ENCODE measurements at regions not wholly inside any gene's neighbourhood (a gene's known extent, or its start where the extent isn't known, plus 50 kb on each side); places are given as distances from the start of the nearest gene placed in this dataset.

DNA sequence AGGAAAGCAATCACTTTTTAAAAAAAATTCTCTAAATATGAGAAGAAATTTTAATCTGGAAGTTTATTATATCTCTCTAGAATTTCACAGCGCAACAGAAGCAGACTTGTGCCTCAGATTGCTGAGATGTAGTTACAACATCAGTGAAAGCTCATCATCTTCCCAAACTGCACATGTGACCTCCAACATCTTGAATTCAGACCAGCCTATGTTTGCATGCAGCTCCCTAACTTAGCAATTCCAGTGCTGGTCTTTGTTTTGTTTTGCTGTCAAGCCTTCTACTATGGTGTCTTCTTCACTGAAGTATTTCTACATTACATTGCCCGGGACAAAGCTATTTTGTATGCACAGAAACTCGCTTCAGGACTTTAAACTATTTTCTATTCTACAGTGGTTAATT is 684.8 kb upstream of the PTBP2 start:
- Histone ChIP-seq H3K4me1 (ENCODE audit: insufficient read depth, low read length) (no peaks in the 10 kb centered on the region), H3K9me2 (replicated peaks; ENCODE audit: low read length) (no peaks in the 10 kb centered on the region), H4K20me1 (ENCODE audit: low read length) (no peaks in the 10 kb centered on the region), H3K9me3 (ENCODE audit: low read length) (no peaks in the 10 kb centered on the region), H3K4me2 (ENCODE audit: low read length) (no peak overlapping the region), H3K9ac (ENCODE audit: low read length) (no peak overlapping the region), H3K27me3 (ENCODE audit: low read length) (peaks cover 40% of the 10 kb centered on the region), H3K27ac (ENCODE audit: low read length) (no peak overlapping the region), H3K4me3 (ENCODE audit: low read length) (no peak overlapping the region), H3K36me3 (ENCODE audit: low read depth, low read length) (no peaks in the 10 kb centered on the region), H2AFZ (ENCODE audit: low read length) (no peak overlapping the region), H3K79me2 (ENCODE audit: low read length) (no peaks in the 10 kb centered on the region), H3F3A (ENCODE audit: low read length, unreplicated experiment) (no peaks in the 10 kb centered on the region)
- ChIA-PET POLR2A (ENCODE audit: unreplicated experiment) (no interaction called here), CTCF (no interaction called here)
- DNase-seq (no peak), ATAC-seq (no peak)
- no peak for TF ChIP-seq EZH2 (IDR thresholded peaks at IDR 0.05; ENCODE audit: low read length, unreplicated experiment)
- TF ChIP-seq, protein P1, sequence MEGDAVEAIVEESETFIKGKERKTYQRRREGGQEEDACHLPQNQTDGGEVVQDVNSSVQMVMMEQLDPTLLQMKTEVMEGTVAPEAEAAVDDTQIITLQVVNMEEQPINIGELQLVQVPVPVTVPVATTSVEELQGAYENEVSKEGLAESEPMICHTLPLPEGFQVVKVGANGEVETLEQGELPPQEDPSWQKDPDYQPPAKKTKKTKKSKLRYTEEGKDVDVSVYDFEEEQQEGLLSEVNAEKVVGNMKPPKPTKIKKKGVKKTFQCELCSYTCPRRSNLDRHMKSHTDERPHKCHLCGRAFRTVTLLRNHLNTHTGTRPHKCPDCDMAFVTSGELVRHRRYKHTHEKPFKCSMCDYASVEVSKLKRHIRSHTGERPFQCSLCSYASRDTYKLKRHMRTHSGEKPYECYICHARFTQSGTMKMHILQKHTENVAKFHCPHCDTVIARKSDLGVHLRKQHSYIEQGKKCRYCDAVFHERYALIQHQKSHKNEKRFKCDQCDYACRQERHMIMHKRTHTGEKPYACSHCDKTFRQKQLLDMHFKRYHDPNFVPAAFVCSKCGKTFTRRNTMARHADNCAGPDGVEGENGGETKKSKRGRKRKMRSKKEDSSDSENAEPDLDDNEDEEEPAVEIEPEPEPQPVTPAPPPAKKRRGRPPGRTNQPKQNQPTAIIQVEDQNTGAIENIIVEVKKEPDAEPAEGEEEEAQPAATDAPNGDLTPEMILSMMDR (conservative IDR thresholded peaks at IDR 0.05; ENCODE audit: low read depth, low read length) = no peak
- no peak for TF ChIP-seq EZH2phosphoT487 (IDR thresholded peaks at IDR 0.05; ENCODE audit: borderline replicate concordance, low read length)
- intact Hi-C loops (cut with micrococcal nuclease) = no loop called here
- BruUV-seq (replicated peaks) = no TSS peak

DNA sequence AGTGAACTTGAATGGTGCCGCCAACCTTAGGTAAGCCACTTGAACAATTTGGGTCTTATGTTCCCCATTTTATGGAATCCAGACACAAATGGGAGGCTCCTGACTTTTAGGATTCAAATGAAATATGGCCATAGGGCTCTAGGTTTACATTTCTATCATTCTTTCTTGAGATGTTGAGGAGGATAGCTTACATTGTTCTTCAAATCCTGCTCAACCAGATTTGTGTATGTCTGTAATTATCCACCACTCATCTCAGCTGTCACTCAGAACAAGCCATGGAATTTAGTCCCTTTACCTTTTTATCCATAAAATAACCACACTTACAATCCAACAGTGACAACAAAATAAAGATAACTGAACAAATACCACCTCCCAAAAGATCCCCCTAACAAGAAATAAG is 682.9 kb upstream of the PTBP2 start:
- Histone ChIP-seq H2AFZ (ENCODE audit: low read length) (no peak overlapping the region), H3K27me3 (ENCODE audit: low read length) (peaks cover 36% of the 10 kb centered on the region), H3K9me3 (ENCODE audit: low read length) (no peaks in the 10 kb centered on the region), H3K79me2 (ENCODE audit: low read length) (no peaks in the 10 kb centered on the region), H3K36me3 (ENCODE audit: low read depth, low read length) (no peaks in the 10 kb centered on the region), H3F3A (ENCODE audit: low read length, unreplicated experiment) (no peaks in the 10 kb centered on the region), H3K9ac (ENCODE audit: low read length) (no peak overlapping the region), H3K4me1 (ENCODE audit: insufficient read depth, low read length) (no peaks in the 10 kb centered on the region), H3K9me2 (replicated peaks; ENCODE audit: low read length) (no peaks in the 10 kb centered on the region), H3K4me2 (ENCODE audit: low read length) (no peak overlapping the region), H4K20me1 (ENCODE audit: low read length) (no peaks in the 10 kb centered on the region), H3K4me3 (ENCODE audit: low read length) (no peak overlapping the region), H3K27ac (ENCODE audit: low read length) (no peak overlapping the region)
- ChIA-PET POLR2A (ENCODE audit: unreplicated experiment) (no interaction called here), CTCF (no interaction called here)
- no peak for TF ChIP-seq EZH2 (IDR thresholded peaks at IDR 0.05; ENCODE audit: low read length, unreplicated experiment)
- TF ChIP-seq, protein P1 (conservative IDR thresholded peaks at IDR 0.05; ENCODE audit: low read depth, low read length) = no peak
- TF ChIP-seq EZH2phosphoT487 (IDR thresholded peaks at IDR 0.05; ENCODE audit: borderline replicate concordance, low read length) = no peak
- no peak for ATAC-seq
- BruUV-seq (replicated peaks) = no TSS peak
- no peak for DNase-seq
- intact Hi-C loops (cut with micrococcal nuclease) = no loop called here

DNA sequence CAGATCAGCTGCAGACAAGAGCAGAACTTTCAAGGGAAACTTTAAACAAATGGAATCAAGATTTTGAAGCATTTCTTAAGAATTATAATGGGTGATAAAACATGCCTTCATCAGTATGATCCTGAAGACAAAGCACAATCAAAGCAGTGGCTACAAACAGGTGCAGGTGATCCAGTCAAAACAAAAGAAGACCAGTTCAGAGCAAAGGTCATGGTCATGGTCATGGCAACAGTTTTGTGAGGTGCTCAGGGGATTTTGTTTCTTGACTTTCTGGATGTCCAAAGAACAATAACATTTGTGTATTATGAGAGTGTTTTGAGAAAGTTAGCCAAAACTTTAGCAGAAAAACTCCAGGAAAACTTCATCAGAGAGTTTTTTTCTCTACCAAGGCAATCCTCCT is 681.7 kb upstream of the PTBP2 start:
- Histone ChIP-seq H2AFZ (ENCODE audit: low read length) (no peak overlapping the region), H3K4me1 (ENCODE audit: insufficient read depth, low read length) (no peaks in the 10 kb centered on the region), H3K27ac (ENCODE audit: low read length) (no peak overlapping the region), H3K79me2 (ENCODE audit: low read length) (no peaks in the 10 kb centered on the region), H3K9me2 (replicated peaks; ENCODE audit: low read length) (no peaks in the 10 kb centered on the region), H3F3A (ENCODE audit: low read length, unreplicated experiment) (no peaks in the 10 kb centered on the region), H3K36me3 (ENCODE audit: low read depth, low read length) (no peaks in the 10 kb centered on the region), H3K9ac (ENCODE audit: low read length) (no peak overlapping the region), H3K9me3 (ENCODE audit: low read length) (no peaks in the 10 kb centered on the region), H3K4me3 (ENCODE audit: low read length) (no peak overlapping the region), H3K4me2 (ENCODE audit: low read length) (no peak overlapping the region), H4K20me1 (ENCODE audit: low read length) (no peaks in the 10 kb centered on the region), H3K27me3 (ENCODE audit: low read length) (peaks cover 28% of the 10 kb centered on the region)
- DNase-seq (no peak), ATAC-seq (no peak)
- ChIA-PET CTCF (no interaction called here), POLR2A (ENCODE audit: unreplicated experiment) (no interaction called here)
- TF ChIP-seq, protein P1 (conservative IDR thresholded peaks at IDR 0.05; ENCODE audit: low read depth, low read length) = no peak
- TF ChIP-seq EZH2 (IDR thresholded peaks at IDR 0.05; ENCODE audit: low read length, unreplicated experiment) = no peak
- TF ChIP-seq EZH2phosphoT487 (IDR thresholded peaks at IDR 0.05; ENCODE audit: borderline replicate concordance, low read length) = no peak
- no TSS peak for BruUV-seq (replicated peaks)
- intact Hi-C loops (cut with micrococcal nuclease) = no loop called here
